GM23338 (cell line): ENCODE measurements at regions not wholly inside any gene's neighbourhood (a gene's known extent, or its start where the extent isn't known, plus 50 kb on each side); places are given as distances from the start of the nearest gene placed in this dataset.

ENCODE experiments used
- ATAC-seq: fragments of 200-7000 bp; cut with Tn5 transposase; 3 replicates; pipeline ENCODE4 v1.9.1; 2020
- DNase-seq: peaks from one replicate; pipeline ENCODE4 v3.0.0-alpha.2; 2015; ENCODE audit warnings: low spot score
- H2AFZ ChIP-seq: fragments of 200-600 bp; sonication (generic); 2 replicates; pipeline ENCODE4 v1.8.0; 2016; ENCODE audit warnings: antibody characterized with exemption, mild to moderate bottlenecking, moderate library complexity
- H3F3A ChIP-seq: fragments of 200-600 bp; sonication (generic); replicated peaks from 2 replicates; pipeline ENCODE4 v1.8.0; 2017; ENCODE audit warnings: antibody characterized with exemption, mixed run types, low read depth
- H3K27ac ChIP-seq: fragments of 200-600 bp; sonication (generic); 2 replicates; pipeline ENCODE4 v1.6.1; 2016; ENCODE audit warnings: low read depth
- H3K27me3 ChIP-seq: fragments of 200-600 bp; sonication (generic); 2 replicates; pipeline ENCODE4 v1.8.0; 2016; ENCODE audit warnings: mild to moderate bottlenecking, mixed run types, moderate library complexity; ENCODE audit not compliant: insufficient read depth
- H3K36me3 ChIP-seq: fragments of 200-600 bp; sonication (generic); 2 replicates; pipeline ENCODE4 v1.8.0; 2016; ENCODE audit warnings: mild to moderate bottlenecking; ENCODE audit not compliant: insufficient read depth
- H3K4me1 ChIP-seq: fragments of 200-600 bp; sonication (generic); 2 replicates; pipeline ENCODE4 v1.8.0; 2016; ENCODE audit warnings: mild to moderate bottlenecking, moderate library complexity; ENCODE audit not compliant: insufficient read depth
- H3K4me2 ChIP-seq: fragments of 200-600 bp; sonication (generic); 2 replicates; pipeline ENCODE4 v1.7.1; 2017; ENCODE audit warnings: mixed run types
- H3K4me3 ChIP-seq: fragments of 200-600 bp; sonication (generic); 2 replicates; pipeline ENCODE4 v1.6.1; 2016; ENCODE audit warnings: mixed run types
- H3K79me2 ChIP-seq: fragments of 200-600 bp; sonication (generic); replicated peaks from 2 replicates; pipeline ENCODE4 v1.8.0; 2017; ENCODE audit warnings: mild to moderate bottlenecking; ENCODE audit not compliant: insufficient read depth
- H3K9me2 ChIP-seq: fragments of 200-600 bp; sonication (generic); 2 replicates; pipeline ENCODE4 v1.8.0; 2017; ENCODE audit not compliant: insufficient read depth
- H4K20me1 ChIP-seq: fragments of 200-600 bp; sonication (generic); replicated peaks from 2 replicates; pipeline ENCODE4 v1.8.0; 2017; ENCODE audit warnings: mild to moderate bottlenecking; ENCODE audit not compliant: insufficient read depth
- H3K27ac Mint-ChIP-seq: 2 replicates; pipeline ENCODE4 v1.8.0; 2020; ENCODE audit warnings: inconsistent platforms, mild to moderate bottlenecking, moderate library complexity, mixed read lengths
- H3K27me3 Mint-ChIP-seq: 3 replicates; pipeline ENCODE4 v1.8.0; 2022; ENCODE audit warnings: low read depth, mild to moderate bottlenecking, moderate library complexity, mixed read lengths, inconsistent platforms; ENCODE audit not compliant: insufficient read depth, poor library complexity
- H3K36me3 Mint-ChIP-seq: 3 replicates; pipeline ENCODE4 v1.8.0; 2021; ENCODE audit warnings: low read depth, mild to moderate bottlenecking, inconsistent platforms, moderate library complexity, mixed read lengths
- H3K4me1 Mint-ChIP-seq: 3 replicates; pipeline ENCODE4 v1.8.0; 2020; ENCODE audit warnings: mild to moderate bottlenecking, inconsistent platforms, mixed read lengths
- H3K4me3 Mint-ChIP-seq: 3 replicates; pipeline ENCODE4 v1.8.0; 2021; ENCODE audit warnings: moderate library complexity, mild to moderate bottlenecking, inconsistent platforms, mixed read lengths
- H3K9me3 Mint-ChIP-seq: 3 replicates; pipeline ENCODE4 v1.8.0; 2020; ENCODE audit warnings: moderate library complexity, mild to moderate bottlenecking, inconsistent platforms, mixed read lengths
- CREB1 ChIP-seq: fragments of 250-450 bp; sonication (Bioruptor Pico); IDR thresholded peaks from 2 replicates; pipeline ENCODE4 v1.5.0; 2020; ENCODE audit warnings: low read depth, mild to moderate bottlenecking, moderate library complexity
- EZH2 ChIP-seq: fragments of 200-600 bp; sonication (generic); IDR thresholded peaks from one replicate; pipeline ENCODE4 v1.8.0; 2017; ENCODE audit warnings: antibody characterized with exemption, mild to moderate bottlenecking, low read depth; ENCODE audit not compliant: unreplicated experiment
- EZH2phosphoT487 ChIP-seq: fragments of 200-600 bp; sonication (generic); IDR thresholded peaks from one replicate; pipeline ENCODE4 v1.8.1; 2018; ENCODE audit warnings: antibody characterized with exemption; ENCODE audit not compliant: unreplicated experiment
- TF ChIP-seq, protein P1 (sequence below), 2 experiments: fragments of 200-600 bp in 1 of 2; sonication (generic) in 1 of 2; conservative IDR thresholded peaks; 2 replicates each; pipeline versions ENCODE4 v1.5.1 to v1.6.1; 2016 to 2017; ENCODE audit warnings: antibody characterized with exemption in 2 of 2, low read depth in 2 of 2, mild to moderate bottlenecking in 2 of 2, moderate library complexity in 1 of 2
- TF ChIP-seq, protein P2 (sequence below): fragments of 250-450 bp; sonication (Bioruptor Pico); IDR thresholded peaks from 2 replicates; pipeline ENCODE4 v1.5.0; 2020; ENCODE audit warnings: mild to moderate bottlenecking, moderate library complexity

DNA sequence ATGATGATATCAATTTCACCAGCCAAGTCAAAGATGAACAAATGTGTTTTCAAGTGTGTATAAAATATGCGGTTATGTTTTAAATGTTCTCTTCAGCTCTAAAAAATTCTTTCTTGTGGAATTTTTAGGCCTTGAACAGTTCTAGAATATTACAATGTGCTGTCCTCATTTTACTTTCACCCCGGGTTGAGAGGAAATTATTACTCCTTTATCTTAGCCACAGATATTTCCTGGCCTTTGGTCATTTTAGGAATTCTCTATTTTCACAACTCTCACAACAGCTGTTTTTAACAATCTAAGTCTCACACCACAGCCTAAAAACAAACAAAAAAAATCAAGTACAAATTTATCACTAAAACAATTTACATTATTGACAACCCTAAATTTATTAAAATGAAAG, 112.2 kb upstream of the HGF start:
- Histone ChIP-seq H3K27me3 (no peaks in the 10 kb centered on the region), H3K27ac (no peak overlapping the region), H4K20me1 (no peaks in the 10 kb centered on the region), H3K4me2 (no peak overlapping the region), H3K79me2 (no peaks in the 10 kb centered on the region), H3K36me3 (no peaks in the 10 kb centered on the region), H3K4me1 (no peaks in the 10 kb centered on the region), H3K4me3 (no peak overlapping the region), H3K9me2 (no peaks in the 10 kb centered on the region), H2AFZ (no peak overlapping the region), H3F3A (no peaks in the 10 kb centered on the region)
- Mint-ChIP-seq H3K4me3 (no peak overlapping the region), H3K27ac (no peak overlapping the region), H3K9me3 (no peaks in the 10 kb centered on the region), H3K4me1 (0 out of 3 replicates have a peak, but pooled peaks cover 1% of the 10 kb centered on the region), H3K27me3 (no peaks in the 10 kb centered on the region), H3K36me3 (no peaks in the 10 kb centered on the region)
- no peak for DNase-seq
- no peak for ATAC-seq
- TF ChIP-seq CREB1 (CRISPR knock-in tag), result no peak
- TF ChIP-seq, protein P1, sequence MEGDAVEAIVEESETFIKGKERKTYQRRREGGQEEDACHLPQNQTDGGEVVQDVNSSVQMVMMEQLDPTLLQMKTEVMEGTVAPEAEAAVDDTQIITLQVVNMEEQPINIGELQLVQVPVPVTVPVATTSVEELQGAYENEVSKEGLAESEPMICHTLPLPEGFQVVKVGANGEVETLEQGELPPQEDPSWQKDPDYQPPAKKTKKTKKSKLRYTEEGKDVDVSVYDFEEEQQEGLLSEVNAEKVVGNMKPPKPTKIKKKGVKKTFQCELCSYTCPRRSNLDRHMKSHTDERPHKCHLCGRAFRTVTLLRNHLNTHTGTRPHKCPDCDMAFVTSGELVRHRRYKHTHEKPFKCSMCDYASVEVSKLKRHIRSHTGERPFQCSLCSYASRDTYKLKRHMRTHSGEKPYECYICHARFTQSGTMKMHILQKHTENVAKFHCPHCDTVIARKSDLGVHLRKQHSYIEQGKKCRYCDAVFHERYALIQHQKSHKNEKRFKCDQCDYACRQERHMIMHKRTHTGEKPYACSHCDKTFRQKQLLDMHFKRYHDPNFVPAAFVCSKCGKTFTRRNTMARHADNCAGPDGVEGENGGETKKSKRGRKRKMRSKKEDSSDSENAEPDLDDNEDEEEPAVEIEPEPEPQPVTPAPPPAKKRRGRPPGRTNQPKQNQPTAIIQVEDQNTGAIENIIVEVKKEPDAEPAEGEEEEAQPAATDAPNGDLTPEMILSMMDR (conservative IDR thresholded peaks at IDR 0.05; ENCODE audit: low read depth in 2 of 2), result no peak
- TF ChIP-seq, protein P2, sequence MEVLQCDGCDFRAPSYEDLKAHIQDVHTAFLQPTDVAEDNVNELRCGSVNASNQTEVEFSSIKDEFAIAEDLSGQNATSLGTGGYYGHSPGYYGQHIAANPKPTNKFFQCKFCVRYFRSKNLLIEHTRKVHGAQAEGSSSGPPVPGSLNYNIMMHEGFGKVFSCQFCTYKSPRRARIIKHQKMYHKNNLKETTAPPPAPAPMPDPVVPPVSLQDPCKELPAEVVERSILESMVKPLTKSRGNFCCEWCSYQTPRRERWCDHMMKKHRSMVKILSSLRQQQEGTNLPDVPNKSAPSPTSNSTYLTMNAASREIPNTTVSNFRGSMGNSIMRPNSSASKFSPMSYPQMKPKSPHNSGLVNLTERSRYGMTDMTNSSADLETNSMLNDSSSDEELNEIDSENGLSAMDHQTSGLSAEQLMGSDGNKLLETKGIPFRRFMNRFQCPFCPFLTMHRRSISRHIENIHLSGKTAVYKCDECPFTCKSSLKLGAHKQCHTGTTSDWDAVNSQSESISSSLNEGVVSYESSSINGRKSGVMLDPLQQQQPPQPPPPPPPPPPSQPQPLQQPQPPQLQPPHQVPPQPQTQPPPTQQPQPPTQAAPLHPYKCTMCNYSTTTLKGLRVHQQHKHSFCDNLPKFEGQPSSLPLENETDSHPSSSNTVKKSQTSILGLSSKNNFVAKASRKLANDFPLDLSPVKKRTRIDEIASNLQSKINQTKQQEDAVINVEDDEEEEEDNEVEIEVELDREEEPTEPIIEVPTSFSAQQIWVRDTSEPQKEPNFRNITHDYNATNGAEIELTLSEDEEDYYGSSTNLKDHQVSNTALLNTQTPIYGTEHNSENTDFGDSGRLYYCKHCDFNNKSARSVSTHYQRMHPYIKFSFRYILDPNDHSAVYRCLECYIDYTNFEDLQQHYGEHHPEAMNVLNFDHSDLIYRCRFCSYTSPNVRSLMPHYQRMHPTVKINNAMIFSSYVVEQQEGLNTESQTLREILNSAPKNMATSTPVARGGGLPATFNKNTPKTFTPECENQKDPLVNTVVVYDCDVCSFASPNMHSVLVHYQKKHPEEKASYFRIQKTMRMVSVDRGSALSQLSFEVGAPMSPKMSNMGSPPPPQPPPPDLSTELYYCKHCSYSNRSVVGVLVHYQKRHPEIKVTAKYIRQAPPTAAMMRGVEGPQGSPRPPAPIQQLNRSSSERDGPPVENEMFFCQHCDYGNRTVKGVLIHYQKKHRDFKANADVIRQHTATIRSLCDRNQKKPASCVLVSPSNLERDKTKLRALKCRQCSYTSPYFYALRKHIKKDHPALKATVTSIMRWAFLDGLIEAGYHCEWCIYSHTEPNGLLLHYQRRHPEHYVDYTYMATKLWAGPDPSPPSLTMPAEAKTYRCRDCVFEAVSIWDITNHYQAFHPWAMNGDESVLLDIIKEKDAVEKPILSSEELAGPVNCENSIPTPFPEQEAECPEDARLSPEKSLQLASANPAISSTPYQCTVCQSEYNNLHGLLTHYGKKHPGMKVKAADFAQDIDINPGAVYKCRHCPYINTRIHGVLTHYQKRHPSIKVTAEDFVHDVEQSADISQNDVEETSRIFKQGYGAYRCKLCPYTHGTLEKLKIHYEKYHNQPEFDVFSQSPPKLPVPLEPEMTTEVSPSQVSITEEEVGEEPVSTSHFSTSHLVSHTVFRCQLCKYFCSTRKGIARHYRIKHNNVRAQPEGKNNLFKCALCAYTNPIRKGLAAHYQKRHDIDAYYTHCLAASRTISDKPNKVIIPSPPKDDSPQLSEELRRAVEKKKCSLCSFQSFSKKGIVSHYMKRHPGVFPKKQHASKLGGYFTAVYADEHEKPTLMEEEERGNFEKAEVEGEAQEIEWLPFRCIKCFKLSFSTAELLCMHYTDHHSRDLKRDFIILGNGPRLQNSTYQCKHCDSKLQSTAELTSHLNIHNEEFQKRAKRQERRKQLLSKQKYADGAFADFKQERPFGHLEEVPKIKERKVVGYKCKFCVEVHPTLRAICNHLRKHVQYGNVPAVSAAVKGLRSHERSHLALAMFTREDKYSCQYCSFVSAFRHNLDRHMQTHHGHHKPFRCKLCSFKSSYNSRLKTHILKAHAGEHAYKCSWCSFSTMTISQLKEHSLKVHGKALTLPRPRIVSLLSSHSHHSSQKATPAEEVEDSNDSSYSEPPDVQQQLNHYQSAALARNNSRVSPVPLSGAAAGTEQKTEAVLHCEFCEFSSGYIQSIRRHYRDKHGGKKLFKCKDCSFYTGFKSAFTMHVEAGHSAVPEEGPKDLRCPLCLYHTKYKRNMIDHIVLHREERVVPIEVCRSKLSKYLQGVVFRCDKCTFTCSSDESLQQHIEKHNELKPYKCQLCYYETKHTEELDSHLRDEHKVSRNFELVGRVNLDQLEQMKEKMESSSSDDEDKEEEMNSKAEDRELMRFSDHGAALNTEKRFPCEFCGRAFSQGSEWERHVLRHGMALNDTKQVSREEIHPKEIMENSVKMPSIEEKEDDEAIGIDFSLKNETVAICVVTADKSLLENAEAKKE (CRISPR knock-in tag), result no peak
- no peak for TF ChIP-seq EZH2phosphoT487
- no peak for TF ChIP-seq EZH2
